Osteocyte (in vitro differentiated cells): ENCODE measurements at regions not wholly inside any gene's neighbourhood (a gene's known extent, or its start where the extent isn't known, plus 50 kb on each side); places are given as distances from the start of the nearest gene placed in this dataset.

Experiments
- DNase-seq: peaks from one replicate; pipeline ENCODE4 v3.0.0; 2021; ENCODE audit warnings: mixed read lengths; ENCODE audit not compliant: unreplicated experiment; ENCODE audit errors: extremely low spot score
- H3K27ac Mint-ChIP-seq: one replicate; pipeline ENCODE4 v1.8.0; 2021; ENCODE audit warnings: mild to moderate bottlenecking, mixed read lengths; ENCODE audit not compliant: unreplicated experiment
- H3K27me3 Mint-ChIP-seq: one replicate; pipeline ENCODE4 v1.8.0; 2021; ENCODE audit warnings: mixed read lengths; ENCODE audit not compliant: unreplicated experiment
- H3K36me3 Mint-ChIP-seq: one replicate; pipeline ENCODE4 v1.8.0; 2021; ENCODE audit warnings: mixed read lengths; ENCODE audit not compliant: unreplicated experiment
- H3K4me1 Mint-ChIP-seq: one replicate; pipeline ENCODE4 v1.8.0; 2021; ENCODE audit warnings: mixed read lengths; ENCODE audit not compliant: unreplicated experiment
- H3K4me3 Mint-ChIP-seq: one replicate; pipeline ENCODE4 v1.8.0; 2021; ENCODE audit warnings: mild to moderate bottlenecking, moderate library complexity, mixed read lengths; ENCODE audit not compliant: unreplicated experiment
- H3K9me3 Mint-ChIP-seq: one replicate; pipeline ENCODE4 v1.8.0; 2021; ENCODE audit warnings: mixed read lengths; ENCODE audit not compliant: unreplicated experiment
- CTCF ChIP-seq: fragments of 200-600 bp; sonication (generic); IDR thresholded peaks from 2 replicates; pipeline ENCODE4 v1.5.0; 2021; ENCODE audit warnings: antibody characterized with exemption, mild to moderate bottlenecking, moderate library complexity

- Mint-ChIP-seq H3K4me1 (peaks cover 21% of the 10 kb centered on the region), H3K27me3 (no peaks in the 10 kb centered on the region), H3K36me3 (peaks cover 2% of the 10 kb centered on the region), H3K9me3 (peaks cover 11% of the 10 kb centered on the region), H3K27ac (no peak overlapping the region), H3K4me3 (no peak overlapping the region)
- DNase-seq = no peak
- no peak for TF ChIP-seq CTCF
Measured at GRCh38 chr4:38211885-38212284, 251.7 kb downstream of the PTTG2 start.

- H3K36me3 Mint-ChIP-seq = peaks cover 2% of the 10 kb centered on the region
- H3K9me3 Mint-ChIP-seq = peaks cover 4% of the 10 kb centered on the region
- no peak for DNase-seq
- H3K4me1 Mint-ChIP-seq = peaks cover 21% of the 10 kb centered on the region
- no peak overlapping the region for H3K27ac Mint-ChIP-seq
- no peak overlapping the region for H3K4me3 Mint-ChIP-seq
- H3K27me3 Mint-ChIP-seq = no peaks in the 10 kb centered on the region
- no peak for TF ChIP-seq CTCF
Measured at GRCh38 chr4:38213083-38213805, 253.0 kb downstream of the PTTG2 start.

- peaks cover 14% of the 10 kb centered on the region for H3K27me3 Mint-ChIP-seq
- H3K36me3 Mint-ChIP-seq = no peaks in the 10 kb centered on the region
- TF ChIP-seq CTCF = no peak
Measured at GRCh38 chr4:38222892-38223291, 262.7 kb downstream of the PTTG2 start.

GRCh38 chr4:38223306-38223705 lies 263.1 kb downstream of the PTTG2 start:
- peaks cover 14% of the 10 kb centered on the region for H3K27me3 Mint-ChIP-seq
- DNase-seq = no peak
- H3K9me3 Mint-ChIP-seq = no peaks in the 10 kb centered on the region
- TF ChIP-seq CTCF = no peak
- no peaks in the 10 kb centered on the region for H3K36me3 Mint-ChIP-seq
- H3K4me1 Mint-ChIP-seq = no peaks in the 10 kb centered on the region
- no peak overlapping the region for H3K4me3 Mint-ChIP-seq
- H3K27ac Mint-ChIP-seq = no peak overlapping the region

More at GRCh38 chr4:38222892-38223291, 262.7 kb downstream of the PTTG2 start:
- H3K27ac Mint-ChIP-seq = no peak overlapping the region
- DNase-seq = no peak
- no peak overlapping the region for H3K4me3 Mint-ChIP-seq
- H3K4me1 Mint-ChIP-seq = no peaks in the 10 kb centered on the region
- H3K9me3 Mint-ChIP-seq = no peaks in the 10 kb centered on the region

- no peak for TF ChIP-seq CTCF
- no peaks in the 10 kb centered on the region for H3K4me1 Mint-ChIP-seq
- H3K36me3 Mint-ChIP-seq = no peaks in the 10 kb centered on the region
- peaks cover 14% of the 10 kb centered on the region for H3K27me3 Mint-ChIP-seq
- no peak overlapping the region for H3K4me3 Mint-ChIP-seq
- no peak overlapping the region for H3K27ac Mint-ChIP-seq
- no peak for DNase-seq
- no peaks in the 10 kb centered on the region for H3K9me3 Mint-ChIP-seq
Measured at GRCh38 chr4:38223782-38224236, 263.6 kb downstream of the PTTG2 start.
